IPS DF 19.7 (cell line): ENCODE measurements at regions not wholly inside any gene's neighbourhood (a gene's known extent, or its start where the extent isn't known, plus 50 kb on each side); places are given as distances from the start of the nearest gene placed in this dataset.

Experiments used
- DNase-seq: peaks from one replicate; pipeline ENCODE4 v3.0.0-alpha.2; 2013; ENCODE audit warnings: low read depth, low spot score

GRCh38 chr10:128796396-128796912 lies 670.2 kb upstream of the MKI67 start:
- DNase-seq: no peak

DNA sequence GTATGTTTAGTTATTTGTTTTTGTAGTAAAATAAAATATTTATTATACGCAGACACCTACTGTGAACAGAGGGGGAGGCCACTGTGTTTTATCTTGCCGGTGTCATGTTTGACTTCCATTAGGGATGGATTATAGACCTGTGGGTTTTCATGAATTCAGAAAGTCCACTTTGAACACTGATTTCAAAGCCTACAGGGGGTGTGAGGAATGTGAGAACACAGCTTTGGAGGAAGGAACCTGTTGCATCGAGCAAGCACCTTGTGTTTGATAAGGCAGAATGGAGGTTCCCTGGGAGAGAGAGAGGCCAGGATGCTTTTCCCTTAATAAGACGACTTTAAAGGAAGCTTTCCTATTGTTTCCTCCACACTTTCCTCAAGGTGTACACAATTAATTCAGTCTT lies 665.0 kb upstream of the MGMT start:
- no peak for DNase-seq

- no peak for DNase-seq
These were observed 663.3 kb upstream of the MGMT start for GRCh38 chr10:128803790-128804189.

GRCh38 chr10:128804411-128804810 lies 662.6 kb upstream of the MGMT start:
- DNase-seq: no peak

DNA sequence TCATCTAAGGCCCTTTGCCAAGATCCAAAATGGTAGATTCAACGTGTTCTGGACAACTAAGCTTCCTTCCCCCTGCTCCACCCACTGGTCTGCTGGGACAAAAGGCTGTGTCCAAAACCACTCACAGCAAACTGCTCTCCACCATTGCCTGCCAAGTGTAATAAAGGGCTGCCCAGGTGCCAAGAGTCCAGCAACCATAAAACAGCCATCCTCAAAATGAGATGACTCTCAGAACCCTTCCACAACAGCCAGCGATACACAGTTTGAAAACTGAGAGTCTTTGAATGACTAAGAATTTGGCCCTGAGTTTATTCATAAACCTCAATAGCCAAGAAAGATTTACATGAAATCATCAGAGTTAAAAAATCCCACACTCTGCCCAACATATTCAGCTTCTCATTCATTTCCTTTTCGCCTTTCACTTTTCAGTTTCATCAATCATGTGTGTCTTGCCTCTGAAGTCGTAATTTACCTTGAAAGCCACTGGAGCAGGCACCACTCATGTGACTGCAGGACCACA lies 658.1 kb upstream of the MGMT start:
- DNase-seq: no peak

DNA sequence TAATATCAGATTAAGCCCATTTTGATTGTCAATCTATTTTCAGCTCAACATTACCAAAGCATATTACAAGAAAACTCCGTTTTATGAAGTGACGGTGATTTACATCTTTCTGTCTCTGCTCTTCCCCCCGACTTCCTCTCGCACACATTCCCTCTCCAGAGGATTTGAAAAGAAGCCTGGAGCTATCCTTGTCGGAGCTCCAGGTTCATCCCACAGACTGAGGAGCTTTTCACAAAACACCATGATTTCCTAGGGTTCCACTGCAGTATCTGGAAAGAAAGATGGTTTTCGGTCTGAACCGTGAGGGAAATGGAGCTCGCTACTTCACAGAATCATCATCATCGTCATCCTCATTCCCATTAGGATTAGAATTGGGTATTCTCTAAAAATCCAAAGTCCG lies 655.5 kb upstream of the MGMT start:
- no peak for DNase-seq

DNA sequence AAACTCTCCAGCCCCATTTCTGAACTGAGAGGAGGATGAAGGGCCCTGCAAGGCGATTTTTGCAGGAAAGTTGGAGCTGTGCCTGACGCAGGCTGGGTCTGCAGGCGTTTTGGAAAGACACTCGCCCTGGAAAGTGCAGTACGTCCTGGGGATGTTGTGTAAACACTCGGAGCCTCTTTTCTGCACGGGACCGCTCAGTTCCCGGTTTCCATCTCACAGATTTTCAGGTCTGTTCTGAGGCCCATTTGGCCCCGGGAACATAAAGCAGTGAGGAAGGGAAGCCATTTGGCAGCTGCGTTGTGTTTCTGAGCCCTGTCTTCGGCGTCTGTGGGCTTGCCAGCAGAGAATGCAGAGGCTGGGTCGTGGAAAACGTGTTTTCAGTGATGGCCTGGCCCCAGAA lies 655.0 kb upstream of the MGMT start:
- DNase-seq: no peak

GRCh38 chr10:128813574-128813973 lies 653.5 kb upstream of the MGMT start:
- DNase-seq: no peak

DNA sequence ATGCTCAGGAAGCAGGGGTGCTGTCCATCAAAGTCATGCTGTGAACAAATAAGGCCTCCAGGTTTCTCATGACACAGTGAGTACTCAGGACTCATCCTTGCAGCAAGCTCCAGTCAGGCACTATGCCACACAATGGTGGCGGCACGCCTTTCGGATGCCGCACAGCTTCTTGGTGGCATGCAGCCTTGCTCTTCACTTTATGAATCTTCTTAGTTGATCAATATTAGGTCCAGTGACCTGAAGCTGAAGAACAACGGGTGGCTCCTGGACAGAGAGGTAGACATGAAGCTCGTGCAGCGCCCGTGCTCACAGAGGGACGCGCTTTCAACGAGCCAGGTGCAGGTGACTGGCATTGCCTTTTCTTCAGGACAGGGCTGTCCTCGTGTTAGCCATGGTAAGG lies 653.0 kb upstream of the MGMT start:
- no peak for DNase-seq

DNA sequence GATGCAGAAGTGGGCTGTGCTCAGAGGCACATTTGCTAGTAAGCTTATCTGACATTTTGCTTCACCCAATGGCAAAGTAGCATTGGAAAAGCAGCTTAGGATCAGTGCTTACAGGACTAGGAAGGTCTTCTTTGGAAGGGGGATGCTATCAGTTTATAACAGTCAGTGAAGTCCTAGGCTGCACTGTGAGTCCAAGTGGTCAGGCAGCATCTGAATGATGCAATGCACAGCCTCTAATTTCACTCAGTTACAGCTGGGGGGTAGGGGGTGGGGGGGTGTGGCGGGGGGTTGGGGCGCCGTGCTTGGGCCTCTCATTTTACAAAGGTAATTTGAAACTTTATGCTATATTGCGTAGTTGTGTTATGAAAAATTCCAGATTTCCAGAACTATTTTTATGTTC lies 652.3 kb upstream of the MGMT start:
- no peak for DNase-seq

- DNase-seq: no peak
These were observed 650.3 kb upstream of the MGMT start for GRCh38 chr10:128816726-128817125.

DNA sequence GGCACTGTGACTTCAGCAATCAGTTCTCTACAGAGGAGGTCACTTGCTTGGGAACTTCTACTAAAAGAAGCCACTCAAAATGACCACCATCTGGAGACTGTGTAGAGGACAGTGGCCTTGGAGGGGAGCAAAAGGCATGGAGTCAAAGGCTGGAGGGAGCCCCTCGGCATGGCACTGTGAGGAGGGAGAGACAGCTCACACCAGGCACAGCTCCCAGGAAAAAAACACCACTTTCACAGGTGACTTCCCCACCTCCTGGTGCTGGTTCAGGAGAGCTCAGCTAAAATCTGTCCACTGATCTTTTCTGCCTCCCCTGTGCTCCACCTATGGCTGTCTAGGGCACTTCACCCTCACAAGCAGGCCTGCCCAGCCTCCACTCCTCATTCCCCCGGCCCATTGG lies 649.4 kb upstream of the MGMT start:
- no peak for DNase-seq

DNA sequence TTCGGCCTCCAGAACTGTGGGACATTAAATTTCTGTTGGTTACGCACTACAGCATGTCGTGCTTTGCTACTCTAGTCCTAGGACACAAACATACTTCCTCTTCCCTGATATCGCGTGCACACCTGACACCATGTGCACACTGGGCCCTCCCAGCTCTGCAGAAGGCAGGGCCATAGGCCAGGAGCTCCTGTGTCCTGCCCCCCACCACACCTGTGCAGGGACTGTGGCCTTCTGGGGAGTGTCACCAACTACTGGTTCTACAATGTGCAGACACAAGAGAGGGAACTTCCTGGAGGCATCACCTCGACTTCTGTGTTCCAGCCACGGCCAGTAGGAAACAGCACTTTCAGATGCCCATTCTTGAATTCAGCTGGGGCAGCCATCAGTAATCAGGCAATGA lies 646.4 kb upstream of the MGMT start:
- no peak for DNase-seq

GRCh38 chr10:128823201-128823600 lies 643.8 kb upstream of the MGMT start:
- no peak for DNase-seq

DNA sequence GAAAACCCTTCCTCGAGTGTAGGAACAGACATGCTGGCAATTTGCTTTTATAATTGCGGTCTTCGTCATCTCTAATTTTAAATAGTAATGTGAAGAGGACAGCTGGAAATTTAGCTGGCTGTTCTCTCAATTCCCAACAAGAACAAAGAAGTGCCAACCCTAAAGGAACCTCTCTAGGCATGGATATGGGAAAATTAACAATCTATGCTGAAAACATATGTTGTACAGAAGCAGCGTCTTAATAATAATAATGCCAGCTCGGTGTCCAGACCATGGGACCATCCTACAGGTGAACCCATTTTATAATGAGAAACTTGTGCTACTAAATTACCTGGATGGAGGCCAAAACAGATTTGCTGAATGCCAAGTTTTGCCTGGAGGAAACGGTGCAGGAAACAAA lies 641.4 kb upstream of the MGMT start:
- DNase-seq: no peak

DNA sequence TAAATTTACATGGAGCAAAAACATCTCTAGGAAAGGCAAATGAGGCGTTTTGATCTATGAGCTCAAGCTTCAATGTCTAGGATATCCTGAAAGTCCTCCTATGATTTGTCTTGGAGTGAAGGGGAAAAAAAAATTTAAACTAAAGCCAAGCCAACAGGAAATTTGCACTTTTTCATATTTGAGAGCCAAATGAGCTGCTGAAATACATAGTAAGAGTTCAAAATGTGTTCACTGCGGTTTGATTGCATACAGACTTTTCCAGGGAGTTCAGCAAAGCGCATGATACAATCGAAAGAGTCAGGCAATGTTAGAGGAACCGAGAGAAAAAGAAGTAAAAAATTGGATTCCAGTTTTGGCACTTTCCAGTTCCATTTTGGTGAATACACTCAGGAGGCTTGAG lies 633.4 kb upstream of the MGMT start:
- no peak for DNase-seq

DNA sequence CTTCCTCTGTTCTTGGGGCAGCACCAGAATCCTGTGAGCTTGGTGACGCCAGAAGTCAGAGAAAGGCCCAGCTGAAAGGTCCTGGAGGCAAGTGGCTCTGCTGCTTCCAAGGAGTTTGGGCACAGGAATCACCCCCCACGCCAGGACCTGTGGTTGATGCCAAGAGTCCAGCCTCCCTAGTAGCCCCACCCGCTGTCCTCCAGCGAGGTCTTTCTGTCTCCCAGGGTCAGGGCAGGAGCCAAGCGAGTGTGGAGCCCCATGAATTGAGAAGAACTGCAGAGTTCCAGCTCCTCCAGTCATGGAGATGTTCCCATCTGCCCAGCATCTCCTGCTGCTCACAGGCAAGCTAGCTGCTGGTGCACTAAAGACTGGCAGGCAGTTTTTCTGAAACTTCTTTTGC lies 631.7 kb upstream of the MGMT start:
- no peak for DNase-seq

DNA sequence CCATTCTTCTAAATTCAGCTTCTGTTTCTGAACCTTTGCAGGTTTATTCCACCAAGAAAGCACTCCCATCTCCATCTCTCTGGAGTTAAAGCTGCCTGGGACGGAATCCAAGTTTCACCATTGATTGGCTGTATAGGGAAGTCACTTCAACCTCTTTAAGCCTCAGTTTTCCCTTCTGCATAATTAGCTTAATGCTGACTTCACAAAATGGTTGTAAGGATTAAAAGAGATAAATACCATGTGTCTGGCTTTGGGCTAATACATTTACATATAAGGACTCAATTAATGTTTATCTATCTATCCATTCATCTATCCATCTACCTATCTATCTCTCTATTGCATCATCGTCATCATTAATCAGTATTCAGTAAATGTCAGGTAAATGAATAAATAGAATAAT lies 629.6 kb upstream of the MGMT start:
- no peak for DNase-seq

- no peak for DNase-seq
These were observed 627.9 kb upstream of the MGMT start for GRCh38 chr10:128839134-128839533.

DNA sequence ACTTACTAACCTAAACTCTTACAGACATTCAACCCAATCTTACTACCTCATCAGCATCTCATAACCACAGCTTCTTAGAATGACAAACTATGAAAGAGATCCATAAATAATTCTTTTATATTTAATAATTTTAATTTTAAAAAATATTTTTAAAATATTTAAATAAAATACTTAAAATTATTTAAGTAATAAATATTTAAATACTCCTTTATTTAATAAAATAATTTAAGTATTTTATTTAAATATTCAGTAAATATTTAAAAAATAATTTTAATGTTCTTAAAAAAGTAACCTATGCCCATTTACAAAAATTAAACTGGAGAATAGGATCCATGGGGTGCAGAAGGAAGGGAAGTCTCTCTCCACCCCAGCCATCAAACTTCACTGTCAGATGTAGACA lies 627.3 kb upstream of the MGMT start:
- no peak for DNase-seq

GRCh38 chr10:128843972-128844371 lies 623.1 kb upstream of the MGMT start:
- DNase-seq: no peak

- no peak for DNase-seq
These were observed 620.1 kb upstream of the MGMT start for GRCh38 chr10:128846927-128847326.

GRCh38 chr10:128848810-128849209 lies 618.2 kb upstream of the MGMT start:
- DNase-seq: no peak

DNA sequence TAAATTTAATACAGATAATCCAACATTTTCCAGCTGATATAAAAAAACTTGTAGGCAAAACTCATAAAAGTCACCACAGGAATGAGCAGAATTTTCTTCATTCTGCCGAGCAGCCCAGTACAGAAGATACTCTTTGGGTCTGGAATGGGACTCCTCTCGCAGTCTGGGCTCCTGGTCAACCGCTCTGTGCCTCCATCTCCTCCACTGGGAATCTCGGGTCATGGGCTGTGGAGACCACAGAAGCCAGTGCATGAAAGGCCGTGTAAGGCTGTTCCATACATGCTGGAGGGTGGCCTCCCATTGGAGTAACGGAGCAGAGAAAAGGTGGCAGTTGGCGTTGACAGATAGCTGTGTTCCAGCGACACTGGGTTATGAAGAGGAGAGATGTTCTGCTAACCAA lies 616.4 kb upstream of the MGMT start:
- DNase-seq: no peak
